ENCODE measurements at regions not wholly inside any gene's neighbourhood (a gene's known extent, or its start where the extent isn't known, plus 50 kb on each side); places are given as distances from the start of the nearest gene placed in this dataset.

DNA sequence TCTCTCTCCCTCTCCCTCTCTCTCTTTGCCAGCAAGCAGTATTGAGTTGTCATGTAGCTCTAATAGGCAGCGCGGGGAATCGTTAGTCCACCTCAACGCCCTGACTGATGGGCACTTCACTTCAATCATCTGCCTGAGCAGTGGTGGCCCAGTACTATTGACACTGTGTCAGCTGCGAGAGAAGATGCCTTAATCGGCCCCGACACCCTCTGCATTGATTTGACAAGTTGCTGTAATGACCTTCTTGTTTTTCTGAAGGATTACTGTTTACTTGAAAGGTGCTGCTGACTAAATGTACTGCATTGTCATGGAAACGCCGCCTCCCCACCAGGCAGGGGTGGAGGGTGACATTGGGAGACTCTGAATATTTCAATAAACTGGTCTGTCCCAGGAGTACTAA lies 913.8 kb downstream of the KCNMA1 start:
- TF ChIP-seq POLR2AphosphoS5 (IDR thresholded peaks at IDR 0.05) (no peak), POLR2A (IDR thresholded peaks at IDR 0.05; ENCODE audit: low read depth) (no peak)
- TF ChIP-seq, protein P1, sequence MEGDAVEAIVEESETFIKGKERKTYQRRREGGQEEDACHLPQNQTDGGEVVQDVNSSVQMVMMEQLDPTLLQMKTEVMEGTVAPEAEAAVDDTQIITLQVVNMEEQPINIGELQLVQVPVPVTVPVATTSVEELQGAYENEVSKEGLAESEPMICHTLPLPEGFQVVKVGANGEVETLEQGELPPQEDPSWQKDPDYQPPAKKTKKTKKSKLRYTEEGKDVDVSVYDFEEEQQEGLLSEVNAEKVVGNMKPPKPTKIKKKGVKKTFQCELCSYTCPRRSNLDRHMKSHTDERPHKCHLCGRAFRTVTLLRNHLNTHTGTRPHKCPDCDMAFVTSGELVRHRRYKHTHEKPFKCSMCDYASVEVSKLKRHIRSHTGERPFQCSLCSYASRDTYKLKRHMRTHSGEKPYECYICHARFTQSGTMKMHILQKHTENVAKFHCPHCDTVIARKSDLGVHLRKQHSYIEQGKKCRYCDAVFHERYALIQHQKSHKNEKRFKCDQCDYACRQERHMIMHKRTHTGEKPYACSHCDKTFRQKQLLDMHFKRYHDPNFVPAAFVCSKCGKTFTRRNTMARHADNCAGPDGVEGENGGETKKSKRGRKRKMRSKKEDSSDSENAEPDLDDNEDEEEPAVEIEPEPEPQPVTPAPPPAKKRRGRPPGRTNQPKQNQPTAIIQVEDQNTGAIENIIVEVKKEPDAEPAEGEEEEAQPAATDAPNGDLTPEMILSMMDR (IDR thresholded peaks at IDR 0.05) = no peak

Data from esophagus muscularis mucosa (tissue), 3 donors.